Pancreas (tissue), 10 donors: ENCODE measurements at regions not wholly inside any gene's neighbourhood (a gene's known extent, or its start where the extent isn't known, plus 50 kb on each side); places are given as distances from the start of the nearest gene placed in this dataset.
A peak's percentile ranks its signal among the peaks of the same experiment; 100 is the strongest.
"Not testable (repeated sequence)": the region's sequence is repeated elsewhere in the genome, so short reads cannot be mapped to it uniquely, and the experiment has no call there.

Experiments
- ATAC-seq, 4 donors: fragments of 200-7000 bp; cut with Tn5 transposase; one replicate each; pipeline versions ENCODE4 v1.8.0 to v1.9.1; 2020; ENCODE audit warnings: mild to moderate bottlenecking in 4 of 4, moderate library complexity in 4 of 4
- DNase-seq, 6 donors: peaks; one replicate each; pipeline ENCODE4 v3.0.0-alpha.2; 2020
- FAIRE-seq: peaks from 2 replicates; lab custom pipeline; 2012; peaks lifted over from hg19 to GRCh38; lab: Jason Lieb, UNC
- H3K27ac ChIP-seq, 4 donors: fragments of 200-600 bp; sonication (generic); 1 replicate in 3 of 4; 2 replicates in 1 of 4; pipeline versions ENCODE4 v1.5.0 to v1.8.0; 2020
- H3K27me3 ChIP-seq, 4 donors: fragments of 200-600 bp; one replicate each; pipeline ENCODE4 v1.8.0; 2021
- H3K36me3 ChIP-seq, 3 donors: fragments of 200-600 bp; sonication (generic) in 1 of 3; one replicate each; pipeline versions ENCODE4 v1.5.0 to v1.8.0; 2020 to 2021
- H3K4me1 ChIP-seq, 3 donors: fragments of 200-600 bp; one replicate each; pipeline ENCODE4 v1.8.0; 2021
- H3K4me3 ChIP-seq, 4 donors: fragments of 200-600 bp; sonication (generic) in 2 of 4; one replicate each; pipeline versions ENCODE4 v1.5.0 to v1.8.0; 2020 to 2021
- H3K9me3 ChIP-seq, 4 donors: fragments of 200-600 bp; one replicate each; pipeline ENCODE4 v1.8.0; 2021
- WGBS, 2 donors: extraction: QIAGEN DNeasy Blood & Tissue Kit; methylation state at CpG; one replicate each; pipeline ENCODE4 v1.1.7; 2013; 5-methylcytosine and 5-hydroxymethylcytosine counted together
- intact Hi-C, 3 donors: fragments of 100-400 bp; cut with DNase I; formaldehyde crosslinking; loops; one replicate each; pipeline versions ENCODE4 v1.11.1 to v1.14.2; 2022
- TF ChIP-seq, protein P1 (sequence below), 4 donors: fragments of 200-600 bp; sonication (generic) in 3 of 4; IDR thresholded peaks; one replicate each; pipeline versions ENCODE4 v1.5.0 to v1.8.0; 2021; ENCODE audit warnings: antibody characterized with exemption in 4 of 4
- donor health status: healthy with polysubstance abuse.
- donor health status: DM: no; HTN: no; CAD: no; lungs with moderate emphysema.
- donor health status: DM: no; HTN: no; CAD: no.
- donor health status: control.
- donor health status: control.
- donor health status: Bipolar disorder and iron deficiency.
- donor health status: DM: yes; HTN: yes; CAD: no.
- donor health status: DM: no; HTN: no; CAD: no.
- donor health status: DM: no; HTN: no; CAD: no.
- donor health status: DM: yes; HTN: yes; CAD: no.

DNA sequence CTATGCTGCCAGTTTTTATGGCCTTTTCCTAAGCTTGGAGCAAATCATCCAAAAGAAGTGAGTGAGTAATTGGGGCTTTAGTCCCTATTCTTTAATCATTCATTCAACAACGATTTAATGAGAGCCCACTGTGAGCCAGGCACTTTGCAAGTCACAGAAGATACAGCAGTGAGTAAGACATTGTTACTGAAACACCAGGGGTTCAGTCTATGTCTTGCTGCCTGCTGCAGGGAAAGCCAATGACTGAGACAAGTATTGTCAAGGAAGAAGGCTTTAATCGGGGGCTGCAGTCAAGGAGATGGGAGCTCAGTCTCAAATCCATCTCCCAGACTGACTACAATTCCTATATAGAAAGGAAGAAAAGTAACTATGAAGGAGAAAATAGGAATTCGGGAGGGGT, 228.3 kb downstream of the FAM181B start:
- TF ChIP-seq, protein P1, sequence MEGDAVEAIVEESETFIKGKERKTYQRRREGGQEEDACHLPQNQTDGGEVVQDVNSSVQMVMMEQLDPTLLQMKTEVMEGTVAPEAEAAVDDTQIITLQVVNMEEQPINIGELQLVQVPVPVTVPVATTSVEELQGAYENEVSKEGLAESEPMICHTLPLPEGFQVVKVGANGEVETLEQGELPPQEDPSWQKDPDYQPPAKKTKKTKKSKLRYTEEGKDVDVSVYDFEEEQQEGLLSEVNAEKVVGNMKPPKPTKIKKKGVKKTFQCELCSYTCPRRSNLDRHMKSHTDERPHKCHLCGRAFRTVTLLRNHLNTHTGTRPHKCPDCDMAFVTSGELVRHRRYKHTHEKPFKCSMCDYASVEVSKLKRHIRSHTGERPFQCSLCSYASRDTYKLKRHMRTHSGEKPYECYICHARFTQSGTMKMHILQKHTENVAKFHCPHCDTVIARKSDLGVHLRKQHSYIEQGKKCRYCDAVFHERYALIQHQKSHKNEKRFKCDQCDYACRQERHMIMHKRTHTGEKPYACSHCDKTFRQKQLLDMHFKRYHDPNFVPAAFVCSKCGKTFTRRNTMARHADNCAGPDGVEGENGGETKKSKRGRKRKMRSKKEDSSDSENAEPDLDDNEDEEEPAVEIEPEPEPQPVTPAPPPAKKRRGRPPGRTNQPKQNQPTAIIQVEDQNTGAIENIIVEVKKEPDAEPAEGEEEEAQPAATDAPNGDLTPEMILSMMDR (IDR thresholded peaks at IDR 0.05) = no peak
- Histone ChIP-seq H3K27me3 (no peaks in the 10 kb centered on the region), H3K36me3 (no peaks in the 10 kb centered on the region), H3K27ac (no peak overlapping the region), H3K4me1 (no peaks in the 10 kb centered on the region), H3K9me3 (no peaks in the 10 kb centered on the region), H3K4me3 (no peak overlapping the region)
- WGBS, 2 donors = 31 to 40% methylated on average over 3 of the region's 3 CpGs
- intact Hi-C loops = no loop called here
- ATAC-seq (no peak), DNase-seq (no peak), FAIRE-seq (no peak)

DNA sequence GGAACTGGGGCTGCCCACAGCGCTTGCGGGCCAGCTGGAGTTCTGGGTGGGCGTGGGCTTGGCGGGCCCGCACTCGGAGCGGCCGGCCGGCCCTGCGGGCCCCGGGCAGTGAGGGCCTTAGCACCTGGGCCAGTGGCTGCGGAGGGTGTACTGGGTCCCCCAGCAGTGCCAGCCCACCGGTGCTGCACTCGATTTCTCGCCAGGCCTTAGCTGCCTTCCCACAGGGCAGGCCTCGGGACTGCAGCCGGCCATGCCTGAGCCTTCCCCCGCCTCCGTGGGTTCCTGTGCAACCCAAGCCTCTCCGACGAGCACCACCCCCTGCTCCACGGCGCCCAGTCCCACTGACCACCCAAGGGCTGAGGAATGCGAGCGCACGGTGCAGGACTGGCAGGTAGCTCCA, 232.5 kb downstream of the FAM181B start:
- H3K4me1 ChIP-seq, H3K9me3 ChIP-seq, H3K27me3 ChIP-seq, H3K4me3 ChIP-seq, FAIRE-seq, H3K36me3 ChIP-seq, H3K27ac ChIP-seq, ATAC-seq, intact Hi-C loops: not testable (repeated sequence)
- peak in 1 of 6 donors; percentile 58 for DNase-seq
- WGBS, 2 donors = 95 to 97% methylated on average over 20 to 26 of the region's 26 CpGs

DNA sequence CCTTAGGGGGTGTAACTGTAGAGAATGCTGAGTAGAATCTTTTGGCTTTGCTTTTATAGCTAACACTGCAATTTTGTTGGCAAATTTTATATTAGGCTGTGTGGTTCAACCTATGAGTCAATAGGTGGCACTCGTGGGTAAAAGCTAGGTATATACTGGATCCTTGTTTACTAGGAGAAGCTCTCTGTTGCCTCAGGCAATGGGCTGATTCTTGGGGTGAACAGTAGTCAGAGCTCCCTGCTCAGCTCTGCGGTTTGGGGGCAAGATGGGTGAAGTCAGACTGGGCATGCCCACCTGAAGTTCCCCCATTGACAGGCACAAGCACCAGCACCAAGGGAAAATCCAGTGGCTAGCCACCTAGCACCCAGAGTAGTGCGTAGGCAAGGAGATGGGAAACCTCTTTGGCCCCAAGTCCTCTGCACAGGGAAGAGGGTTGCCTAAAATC, 238.7 kb downstream of the FAM181B start:
- Histone ChIP-seq H3K27ac (no peak overlapping the region), H3K4me1 (no peaks in the 10 kb centered on the region), H3K27me3 (no peaks in the 10 kb centered on the region), H3K9me3 (no peaks in the 10 kb centered on the region), H3K36me3 (no peaks in the 10 kb centered on the region), H3K4me3 (no peak overlapping the region)
- TF ChIP-seq, protein P1 (IDR thresholded peaks at IDR 0.05) = peak in 1 of 4 donors; percentile 30
- intact Hi-C loops = no loop called here
- FAIRE-seq = no peak
- no peak for DNase-seq
- peak; percentile 31 to 79 (median 51) for ATAC-seq
- 35 to 36% methylated on average over 3 of the region's 3 CpGs for WGBS, 2 donors

DNA sequence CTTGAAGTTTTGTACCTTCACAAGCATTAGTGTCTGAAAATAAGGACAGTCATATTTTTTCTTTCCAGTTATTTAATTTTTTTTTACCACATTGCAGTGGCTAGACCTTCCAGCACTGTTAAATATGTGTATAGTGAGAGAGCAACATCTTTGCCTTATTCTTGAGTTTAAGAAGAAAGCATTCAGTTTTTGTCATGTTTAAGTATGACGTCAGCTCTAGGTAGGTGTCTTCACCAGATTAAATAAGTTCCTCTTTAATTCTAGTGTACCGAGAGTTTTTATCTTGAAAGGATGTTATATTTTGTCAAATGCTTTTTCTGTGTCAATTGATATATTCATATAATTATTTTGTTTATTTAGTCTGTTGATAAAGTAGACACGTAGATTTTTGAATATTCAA, 258.8 kb downstream of the FAM181B start:
- no peak for ATAC-seq

DNA sequence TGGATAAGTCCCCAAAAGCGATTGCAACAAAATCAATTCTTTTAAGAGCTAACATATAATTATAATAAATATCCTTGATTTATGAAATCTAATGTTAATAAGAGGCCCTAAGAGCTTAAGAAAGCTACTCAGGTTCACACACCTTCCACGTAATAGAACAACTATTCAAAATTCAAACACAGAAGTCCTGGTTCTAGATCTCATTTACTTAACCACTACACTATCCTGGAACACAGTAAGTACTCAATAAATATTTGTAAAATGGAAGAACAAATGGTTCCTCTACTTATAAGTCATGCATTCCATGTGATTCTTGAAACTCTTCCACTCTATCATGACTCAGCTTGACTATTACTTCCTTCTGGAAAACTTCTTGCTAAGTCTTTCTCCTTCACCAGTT, 268.2 kb downstream of the FAM181B start:
- no peaks in the 10 kb centered on the region for H3K27me3 ChIP-seq
- no peak overlapping the region for H3K27ac ChIP-seq
- TF ChIP-seq, protein P1 (IDR thresholded peaks at IDR 0.05) = no peak
- WGBS, 2 donors = 70 to 85% methylated on average over 2 of the region's 2 CpGs
- H3K4me1 ChIP-seq = no peaks in the 10 kb centered on the region
- ATAC-seq = no peak
- no peaks in the 10 kb centered on the region for H3K36me3 ChIP-seq
- FAIRE-seq = no peak
- intact Hi-C loops = no loop called here
- H3K4me3 ChIP-seq = no peak overlapping the region
- DNase-seq = no peak
- H3K9me3 ChIP-seq = no peaks in the 10 kb centered on the region

More for the DNA sequence above, 258.8 kb downstream of the FAM181B start:
- Histone ChIP-seq H3K27ac (no peak overlapping the region), H3K4me3 (no peak overlapping the region), H3K9me3 (no peaks in the 10 kb centered on the region), H3K36me3 (no peaks in the 10 kb centered on the region), H3K27me3 (no peaks in the 10 kb centered on the region), H3K4me1 (no peaks in the 10 kb centered on the region)
- FAIRE-seq (no peak), DNase-seq (no peak)
- TF ChIP-seq, protein P1 (IDR thresholded peaks at IDR 0.05) = no peak
- intact Hi-C loops = no loop called here
- WGBS, 2 donors = 53 to 57% methylated on average over 3 of the region's 3 CpGs
